ENCODE measurements at regions not wholly inside any gene's neighbourhood (a gene's known extent, or its start where the extent isn't known, plus 50 kb on each side); places are given as distances from the start of the nearest gene placed in this dataset.

DNA sequence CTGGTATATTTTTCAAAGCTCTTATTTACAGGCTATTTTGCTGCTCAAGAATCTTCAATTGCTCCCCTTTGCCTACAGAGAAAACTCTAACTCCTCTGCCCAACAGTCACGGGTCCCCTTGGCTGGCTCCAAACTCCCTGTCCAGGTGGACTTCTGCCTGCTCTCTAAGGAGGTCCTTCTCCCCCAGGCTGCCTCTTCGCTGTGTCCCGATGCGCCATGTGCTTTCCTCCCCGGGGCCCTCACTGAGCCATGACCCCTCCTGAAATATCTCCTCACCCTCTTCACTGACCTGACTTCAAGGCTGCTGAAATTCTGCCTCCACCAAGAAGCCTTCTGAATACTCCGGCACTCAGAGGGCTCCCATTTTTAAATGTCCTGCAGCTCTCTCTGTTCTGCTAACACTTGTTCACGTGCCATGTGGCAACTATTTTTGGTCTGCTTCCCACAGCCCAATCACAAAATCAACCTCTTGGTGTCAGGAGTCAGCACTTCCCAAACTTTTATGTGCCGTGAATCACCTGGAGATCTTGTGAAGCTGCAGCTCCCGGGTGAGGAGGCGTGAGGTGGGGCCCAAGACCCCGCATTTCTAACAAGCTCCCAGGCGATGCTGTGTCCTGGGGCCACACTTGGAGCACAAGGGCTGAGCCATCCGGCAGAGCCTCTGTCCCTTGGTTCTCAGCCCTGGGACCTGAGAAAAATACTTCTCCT is 85.7 kb upstream of the COL13A1 start:
- no peak for DNase-seq (ENCODE audit: low spot score in 2 of 2)
- FAIRE-seq, result no peak

GRCh38 chr10:69716711-69717560 is 84.8 kb upstream of the COL13A1 start:
- DNase-seq (ENCODE audit: low spot score in 2 of 2) (no peak), FAIRE-seq (no peak)

- FAIRE-seq, result no peak
- no peak for DNase-seq (ENCODE audit: low spot score in 2 of 2)
Observed at GRCh38 chr10:69718951-69719350, 82.8 kb upstream of the COL13A1 start.

DNA sequence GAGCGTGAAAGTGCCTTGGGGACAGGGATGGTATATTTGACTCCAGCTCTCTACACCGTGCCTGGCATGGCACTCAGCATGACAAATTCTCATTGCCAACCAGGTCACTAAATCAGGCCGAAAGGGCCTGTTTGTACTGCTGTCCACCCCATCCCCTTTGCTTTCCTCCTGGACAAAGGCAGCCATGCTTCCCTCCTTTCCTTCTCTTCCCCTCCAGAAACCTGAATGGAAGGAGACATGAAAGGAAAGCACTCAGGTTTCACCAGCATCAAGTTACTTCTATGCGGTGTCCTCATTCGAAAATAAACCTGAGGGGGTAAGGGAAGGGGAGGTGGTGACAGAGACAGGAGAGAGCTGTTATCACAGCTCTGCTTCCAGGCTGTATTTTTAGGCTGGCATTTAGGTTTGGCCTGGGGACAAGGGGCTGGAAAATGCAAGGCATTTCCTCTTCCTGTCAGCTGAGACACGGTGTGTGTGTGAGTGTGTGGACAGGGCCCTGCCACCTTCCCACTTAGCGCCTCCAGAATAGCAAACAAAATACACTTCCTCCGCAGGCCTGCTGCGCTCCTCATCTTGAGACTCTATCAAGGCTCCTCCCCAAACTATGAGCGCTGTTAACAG is 79.9 kb upstream of the COL13A1 start:
- FAIRE-seq (no peak), DNase-seq (ENCODE audit: low spot score in 2 of 2) (no peak)

DNA sequence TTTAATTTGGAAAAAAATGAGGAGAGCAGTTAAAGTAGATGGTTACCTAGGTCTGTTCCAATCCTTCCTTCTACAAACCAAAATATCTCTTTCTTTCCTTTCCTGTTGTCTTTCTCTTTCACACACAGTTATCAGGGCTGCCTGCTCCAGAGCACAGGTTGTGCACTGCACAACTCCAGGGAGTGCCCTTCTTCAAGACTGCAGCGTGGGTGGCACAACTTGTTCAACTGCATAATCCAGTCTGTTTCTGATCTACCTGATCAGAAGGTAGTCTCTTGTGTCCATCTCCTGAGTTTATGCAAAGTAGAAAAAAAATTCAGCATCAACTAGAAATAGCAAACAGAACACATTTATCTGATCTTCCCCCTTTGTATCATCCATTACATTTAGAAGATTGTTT is 78.1 kb upstream of the COL13A1 start:
- no peak for FAIRE-seq
- no peak for DNase-seq (ENCODE audit: low spot score in 2 of 2)

GRCh38 chr10:69726850-69727249 is 74.9 kb upstream of the COL13A1 start:
- no peak for FAIRE-seq
- no peak for DNase-seq (ENCODE audit: low spot score in 2 of 2)

DNA sequence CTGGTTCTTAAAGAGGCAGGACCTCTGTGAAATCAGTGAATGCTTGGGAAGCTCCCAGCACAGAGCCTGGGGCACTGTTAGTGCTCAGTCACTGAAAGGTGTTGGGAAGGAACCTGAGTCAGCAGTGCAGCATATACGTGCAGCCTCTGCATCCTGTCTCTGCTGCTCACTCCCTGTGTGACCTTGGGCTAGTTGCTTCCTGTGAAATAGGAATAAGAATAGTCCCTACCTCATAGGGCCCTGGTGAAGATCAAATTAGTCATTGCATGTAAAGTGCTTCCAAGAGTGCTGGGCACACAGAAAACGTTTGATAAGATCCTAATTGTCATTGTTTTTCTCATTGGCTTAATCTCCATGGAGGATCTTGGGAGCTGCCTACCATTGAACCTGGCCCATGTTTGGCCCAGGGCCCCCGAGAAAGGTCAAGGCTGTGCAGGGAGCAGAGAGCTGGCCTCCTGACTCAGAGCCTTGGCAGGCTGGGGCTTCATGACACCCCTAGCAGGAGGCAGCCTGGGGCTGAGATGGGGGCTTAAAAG is 73.3 kb upstream of the COL13A1 start:
- DNase-seq (ENCODE audit: low spot score in 2 of 2), result no peak
- FAIRE-seq, result no peak

- FAIRE-seq (no peak), DNase-seq (ENCODE audit: low spot score in 2 of 2) (no peak)
Observed at GRCh38 chr10:69729326-69730048, 72.2 kb upstream of the COL13A1 start.

DNA sequence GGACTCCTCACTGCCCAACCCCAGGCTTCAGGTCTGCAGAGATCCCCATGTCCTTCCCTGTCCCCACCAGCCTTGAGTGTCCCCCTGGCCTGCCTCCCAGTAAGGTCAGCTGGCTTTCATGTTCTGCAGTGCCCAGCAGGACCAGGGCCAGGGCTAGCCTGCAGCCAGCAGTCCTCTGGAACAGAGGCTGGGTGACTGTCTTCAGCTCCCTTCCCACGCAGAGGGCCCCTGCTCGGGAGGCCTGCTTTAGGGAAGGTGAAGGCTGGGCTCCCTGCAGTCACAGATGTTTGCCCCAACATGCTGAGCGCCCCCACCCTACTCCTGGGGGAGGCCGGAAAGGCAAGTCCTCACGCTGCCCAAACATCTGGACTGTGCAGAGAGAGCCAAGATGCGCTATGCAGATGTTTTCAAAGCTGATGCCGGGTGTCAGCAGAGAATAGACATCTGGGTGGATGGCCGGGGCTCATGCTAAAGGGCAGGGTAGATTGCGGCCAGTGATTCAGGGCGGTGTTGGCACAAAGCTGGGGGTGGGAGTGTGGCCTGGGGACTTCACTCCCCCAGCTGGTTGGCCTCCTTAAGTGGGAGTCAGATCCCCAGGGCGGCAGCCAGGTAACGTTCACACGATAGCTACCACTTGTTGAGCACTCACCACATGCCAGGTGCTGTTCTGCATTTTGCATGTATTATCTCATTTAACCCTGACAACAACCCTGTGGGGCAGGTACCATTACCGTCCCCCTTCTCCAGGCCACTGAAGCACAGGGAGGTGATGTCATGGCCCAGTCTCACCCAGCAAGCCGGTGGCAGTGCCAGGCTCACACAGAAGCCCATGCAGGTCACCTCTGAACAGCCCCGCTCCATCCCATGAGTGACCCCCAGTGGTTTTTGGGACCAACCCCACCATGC is 71.2 kb upstream of the COL13A1 start:
- DNase-seq (ENCODE audit: low spot score in 2 of 2) (no peak), FAIRE-seq (no peak)

- FAIRE-seq, result no peak
- DNase-seq (ENCODE audit: low spot score in 2 of 2), result no peak
Observed at GRCh38 chr10:69731184-69731583, 70.5 kb upstream of the COL13A1 start.

DNA sequence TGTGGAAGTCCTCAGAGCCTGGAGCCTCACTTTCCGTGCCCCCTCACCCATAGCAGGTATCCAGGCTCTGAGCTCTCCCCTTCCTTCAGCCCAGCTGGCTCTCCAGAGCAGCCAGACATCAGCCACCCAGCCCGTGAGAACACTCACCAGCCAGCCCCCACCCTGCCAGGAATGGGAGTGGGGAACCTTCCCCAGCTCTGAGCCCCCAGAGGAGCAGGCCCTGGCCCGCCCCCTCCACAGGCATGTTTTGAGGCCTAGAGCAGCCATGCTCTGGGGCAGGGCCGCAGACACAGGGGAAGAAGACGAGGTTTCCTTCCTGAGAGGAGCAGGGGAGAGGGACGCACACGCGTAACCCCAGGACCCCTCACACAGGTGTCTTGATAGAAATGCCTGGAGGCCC is 70.0 kb upstream of the COL13A1 start:
- no peak for FAIRE-seq
- no peak for DNase-seq (ENCODE audit: low spot score in 2 of 2)

DNA sequence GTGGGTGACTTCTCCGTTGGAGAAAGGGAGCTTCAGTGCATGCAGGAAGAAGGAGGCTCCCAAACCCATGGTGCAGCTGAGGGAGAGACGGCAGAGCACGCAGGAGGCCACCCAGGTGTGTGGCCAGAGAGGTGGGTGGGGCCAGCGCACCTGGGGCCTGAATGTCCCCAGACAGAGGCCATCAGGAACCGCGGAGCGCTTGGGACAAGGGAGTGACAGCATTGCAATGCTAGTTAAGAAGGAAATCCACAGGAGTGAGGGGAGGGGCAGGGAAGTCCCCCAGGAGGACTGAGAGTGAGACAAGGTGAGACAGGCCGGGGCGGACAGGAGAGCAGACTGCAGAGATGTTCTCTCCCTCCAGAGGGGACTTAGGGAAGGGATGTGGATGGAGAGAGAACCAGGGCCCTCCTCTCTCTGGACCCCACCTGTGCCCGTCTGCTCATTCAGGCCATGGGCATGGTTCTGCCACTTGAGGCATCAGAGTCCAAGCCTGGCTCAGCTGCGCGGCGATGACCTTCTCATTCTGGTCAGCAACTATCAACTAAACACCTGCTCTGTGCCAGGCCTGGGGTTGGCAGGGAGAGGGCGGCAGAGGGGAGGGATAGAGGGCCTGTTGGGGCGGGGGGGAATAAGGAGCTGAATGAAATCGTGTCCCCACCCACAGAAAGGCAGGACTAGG is 69.4 kb upstream of the COL13A1 start:
- FAIRE-seq, result no peak

DNA sequence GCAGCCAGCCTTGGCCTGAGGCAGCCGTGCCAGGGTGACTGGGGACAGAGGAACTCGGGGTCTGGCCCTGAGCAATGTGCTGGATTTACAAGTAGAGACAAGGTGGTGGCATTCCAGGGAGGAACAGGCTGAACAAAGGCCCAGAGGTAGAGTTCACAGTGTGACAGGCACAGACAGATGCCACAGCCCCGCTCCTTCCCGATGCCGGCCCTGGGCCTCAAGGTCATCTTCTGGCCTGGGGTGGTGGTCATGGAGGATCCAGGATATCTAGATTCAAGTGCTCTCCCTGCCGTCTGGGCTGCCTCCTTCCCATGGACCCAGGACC is 68.9 kb upstream of the COL13A1 start:
- no peak for FAIRE-seq

More for the DNA sequence above, 69.4 kb upstream of the COL13A1 start:
- DNase-seq (ENCODE audit: low spot score in 2 of 2), result no peak

DNA sequence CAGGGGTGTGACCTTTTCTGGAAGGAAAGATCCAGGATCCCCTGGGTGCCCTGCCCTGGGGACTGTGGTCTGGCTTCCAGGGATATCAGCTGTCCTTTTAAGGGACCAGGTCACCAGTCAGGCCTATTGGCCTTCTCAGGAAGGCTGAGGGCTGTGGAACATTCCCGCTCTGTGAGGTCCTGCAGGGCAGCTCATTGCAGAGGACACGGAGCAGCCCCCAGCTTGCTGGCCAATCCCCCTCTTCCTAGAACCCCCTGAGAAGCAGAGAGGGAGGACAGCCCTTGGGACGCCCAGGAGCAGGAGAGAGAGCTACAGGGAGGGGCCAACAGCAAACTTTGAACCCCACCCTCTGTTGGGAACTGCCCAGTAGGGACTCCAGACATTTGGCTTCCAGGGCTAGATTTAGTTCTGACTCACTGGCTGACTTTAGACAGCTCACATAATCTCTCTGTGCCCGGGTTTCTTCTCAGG is 67.9 kb upstream of the COL13A1 start:
- FAIRE-seq (no peak), DNase-seq (ENCODE audit: low spot score in 2 of 2) (no peak)

More for the DNA sequence above, 68.9 kb upstream of the COL13A1 start:
- DNase-seq (ENCODE audit: low spot score in 2 of 2), result no peak

GRCh38 chr10:69734416-69734796 is 67.3 kb upstream of the COL13A1 start:
- DNase-seq (ENCODE audit: low spot score in 2 of 2) (no peak), FAIRE-seq (no peak)

- FAIRE-seq (no peak), DNase-seq (ENCODE audit: low spot score in 2 of 2) (no peak)
Observed at GRCh38 chr10:69734797-69735468, 66.8 kb upstream of the COL13A1 start.

GRCh38 chr10:69736886-69737641 is 64.6 kb upstream of the COL13A1 start:
- FAIRE-seq (no peak), DNase-seq (ENCODE audit: low spot score in 2 of 2) (no peak)

DNA sequence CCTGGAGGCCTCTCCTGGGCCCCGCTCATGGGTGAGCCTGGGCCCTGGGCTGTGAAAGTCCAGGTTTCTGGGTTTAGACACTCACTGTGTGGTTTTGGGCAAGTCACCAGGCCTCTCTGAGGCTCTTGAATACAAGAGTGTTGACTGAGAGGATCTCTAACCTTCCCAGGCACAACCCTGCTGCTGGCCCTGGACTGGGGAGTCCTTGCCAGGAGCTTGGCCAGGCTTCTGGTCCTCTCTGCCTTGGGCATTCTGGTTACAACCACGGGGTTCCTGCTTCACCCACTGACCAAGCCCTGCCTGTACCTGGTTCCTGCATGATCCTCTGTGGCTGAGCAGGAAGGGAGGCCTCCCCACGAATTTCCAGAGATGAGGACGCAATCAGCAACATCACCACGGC is 63.6 kb upstream of the COL13A1 start:
- FAIRE-seq, result no peak
- no peak for DNase-seq (ENCODE audit: low spot score in 2 of 2)

Data from frontal cortex (tissue), 3 donors.